Keratinocyte (primary cell): ENCODE measurements at regions not wholly inside any gene's neighbourhood (a gene's known extent, or its start where the extent isn't known, plus 50 kb on each side); places are given as distances from the start of the nearest gene placed in this dataset.

Experiments used
- DNase-seq: peaks from one replicate; pipeline ENCODE4 v3.0.0-alpha.2; 2011; ENCODE audit warnings: low read depth, missing footprints, low spot score
- FAIRE-seq: peaks from 2 replicates; lab custom pipeline; 2011; peaks lifted over from hg19 to GRCh38; lab: Jason Lieb, UNC
- H2AFZ ChIP-seq: 2 replicates; pipeline ENCODE4 v1.6.0; 2012; ENCODE audit warnings: low read length, control low read depth, inconsistent platforms; ENCODE audit not compliant: control insufficient read depth
- H3K27ac ChIP-seq: 2 replicates; pipeline ENCODE4 v1.5.1; 2011; ENCODE audit warnings: low read length; ENCODE audit not compliant: control insufficient read depth, insufficient read depth
- H3K27me3 ChIP-seq: 3 replicates; pipeline ENCODE4 v1.6.0; 2011; ENCODE audit warnings: low read length; ENCODE audit not compliant: control insufficient read depth, insufficient read depth; ENCODE audit errors: extremely low read depth
- H3K36me3 ChIP-seq, 2 experiments: 2 replicates in 1 of 2; 3 replicates in 1 of 2; pipeline ENCODE4 v1.5.1; 2011; ENCODE audit warnings: low read length in 2 of 2, mild to moderate bottlenecking in 1 of 2; ENCODE audit not compliant: control insufficient read depth in 2 of 2, insufficient read depth in 2 of 2; ENCODE audit errors: extremely low read depth in 1 of 2
- H3K4me1 ChIP-seq: 3 replicates; pipeline ENCODE4 v1.5.1; 2011; ENCODE audit warnings: low read length; ENCODE audit not compliant: control insufficient read depth, insufficient read depth; ENCODE audit errors: extremely low read depth
- H3K4me2 ChIP-seq: 3 replicates; pipeline ENCODE4 v1.6.0; 2011; ENCODE audit warnings: low read depth, low read length; ENCODE audit not compliant: control insufficient read depth, insufficient read depth; ENCODE audit errors: extremely low read depth
- H3K4me3 ChIP-seq, 3 experiments: fragments of 200-600 bp in 1 of 3; sonication (generic) in 1 of 3; 2 replicates in 2 of 3; 3 replicates in 1 of 3; pipeline ENCODE4 v1.5.1; 2011 to 2016; ENCODE audit warnings: low read length in 3 of 3, mild to moderate bottlenecking in 3 of 3, control low read depth in 2 of 3, inconsistent platforms in 1 of 3, low read depth in 1 of 3, mixed read lengths in 1 of 3, mixed run types in 1 of 3, moderate library complexity in 1 of 3; ENCODE audit not compliant: control insufficient read depth in 2 of 3, insufficient read depth in 2 of 3; ENCODE audit errors: extremely low read depth in 1 of 3
- H3K79me2 ChIP-seq: 2 replicates; pipeline ENCODE4 v1.6.0; 2012; ENCODE audit warnings: low read length; ENCODE audit not compliant: control insufficient read depth, insufficient read depth
- H3K9ac ChIP-seq: 3 replicates; pipeline ENCODE4 v1.6.0; 2011; ENCODE audit warnings: low read length; ENCODE audit not compliant: control insufficient read depth, insufficient read depth; ENCODE audit errors: extremely low read depth
- H3K9me1 ChIP-seq: 3 replicates; pipeline ENCODE4 v1.6.0; 2011; ENCODE audit warnings: low read length; ENCODE audit not compliant: control insufficient read depth, insufficient read depth; ENCODE audit errors: extremely low read depth
- H3K9me3 ChIP-seq: 2 replicates; pipeline ENCODE4 v1.5.1; 2012; ENCODE audit warnings: low read depth, low read length; ENCODE audit not compliant: control insufficient read depth
- H4K20me1 ChIP-seq: 3 replicates; pipeline ENCODE4 v1.6.0; 2011; ENCODE audit warnings: low read length; ENCODE audit not compliant: control insufficient read depth, insufficient read depth; ENCODE audit errors: extremely low read depth
- CTCF ChIP-seq, 3 experiments: IDR thresholded peaks in 1 of 3; conservative IDR thresholded peaks in 1 of 3; optimal IDR thresholded peaks in 1 of 3; 2 replicates in 2 of 3; 3 replicates in 1 of 3; pipeline versions ENCODE3 to v1.5.1; 2011; ENCODE audit warnings: low read length in 3 of 3, mild to moderate bottlenecking in 3 of 3, moderate library complexity in 2 of 3, control low read depth in 1 of 3, inconsistent platforms in 1 of 3; ENCODE audit not compliant: insufficient read depth in 2 of 3; ENCODE audit errors: extremely low read depth in 1 of 3
- EZH2 ChIP-seq: IDR thresholded peaks from one replicate; pipeline ENCODE4 v1.6.1; 2012; ENCODE audit warnings: inconsistent platforms, mild to moderate bottlenecking, low read length, moderate library complexity
- dilution Hi-C: fragments of 300-500 bp; cut with MboI; formaldehyde crosslinking; loops from one replicate; pipeline ENCODE4 v1.7.0; 2020; ENCODE audit warnings: low sequenced_read_pairs; ENCODE audit not compliant: extremely low pct_ligation_motif_present

GRCh38 chr6:11335826-11336225 is 103.4 kb upstream of the NEDD9 start:
- Histone ChIP-seq H3K4me2 (no peak overlapping the region), H3K9ac (no peak overlapping the region), H3K27me3 (no peaks in the 10 kb centered on the region), H3K9me3 (no peaks in the 10 kb centered on the region), H3K36me3 (no peaks in the 10 kb centered on the region), H3K9me1 (no peaks in the 10 kb centered on the region), H3K79me2 (no peaks in the 10 kb centered on the region), H3K4me1 (no peaks in the 10 kb centered on the region), H4K20me1 (no peaks in the 10 kb centered on the region), H2AFZ (no peak overlapping the region), H3K4me3 (no peak overlapping the region), H3K27ac (no peak overlapping the region)
- dilution Hi-C loops, result no loop called here
- TF ChIP-seq CTCF (optimal IDR thresholded peaks at IDR 0.05 in 1 of 3, IDR thresholded peaks at IDR 0.05 in 1 of 3, conservative IDR thresholded peaks at IDR 0.05 in 1 of 3; ENCODE audit: extremely low read depth in 1 of 3, insufficient read depth in 2 of 3, low read length in 3 of 3), result no peak
- TF ChIP-seq EZH2, result no peak
- no peak for FAIRE-seq
- no peak for DNase-seq

DNA sequence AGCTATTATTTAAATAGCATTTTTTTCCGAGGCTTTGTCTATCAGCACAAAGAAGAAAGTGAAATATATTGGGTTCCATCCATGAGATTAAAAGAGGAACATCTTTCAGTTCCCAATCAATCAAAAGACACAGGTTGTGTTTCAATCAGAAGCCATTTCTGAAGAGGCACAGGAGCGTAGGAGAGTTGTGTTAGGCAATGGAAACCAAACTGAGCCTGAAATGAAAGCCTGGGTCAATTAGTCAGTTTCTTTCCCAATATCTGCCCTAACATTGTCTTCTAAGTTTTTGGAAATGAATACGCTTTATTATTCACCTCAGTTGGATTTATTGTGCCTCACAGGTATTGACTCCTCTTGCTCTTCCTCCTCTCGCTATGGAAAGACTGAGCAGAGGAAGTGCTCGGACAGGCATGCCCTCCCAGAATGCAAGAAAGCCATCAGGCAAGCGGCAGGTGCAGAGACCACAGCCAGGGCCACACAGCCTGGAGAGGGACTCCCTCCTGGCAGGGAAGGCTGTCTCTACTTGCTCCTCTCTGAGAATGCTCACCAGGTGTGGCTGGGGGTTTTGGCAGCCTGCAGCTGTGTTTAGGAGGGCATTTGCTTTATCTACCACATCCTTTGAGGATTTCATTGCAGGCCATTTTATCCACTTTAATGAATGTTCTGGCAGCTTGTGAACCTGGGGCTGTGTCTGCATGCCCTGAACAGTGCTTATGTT is 100.8 kb upstream of the NEDD9 start:
- FAIRE-seq (no peak), DNase-seq (no peak)
- no peaks in the 10 kb centered on the region for H4K20me1 ChIP-seq
- no peak overlapping the region for H3K9ac ChIP-seq
- H3K27me3 ChIP-seq, result no peaks in the 10 kb centered on the region
- no peaks in the 10 kb centered on the region for H3K9me3 ChIP-seq
- H3K9me1 ChIP-seq, result no peaks in the 10 kb centered on the region
- no peaks in the 10 kb centered on the region for H3K36me3 ChIP-seq
- no peak overlapping the region for H2AFZ ChIP-seq
- no peak for TF ChIP-seq EZH2
- TF ChIP-seq CTCF (optimal IDR thresholded peaks at IDR 0.05 in 1 of 3, IDR thresholded peaks at IDR 0.05 in 1 of 3, conservative IDR thresholded peaks at IDR 0.05 in 1 of 3; ENCODE audit: extremely low read depth in 1 of 3, insufficient read depth in 2 of 3, low read length in 3 of 3), result no peak
- no peak overlapping the region for H3K27ac ChIP-seq
- no peaks in the 10 kb centered on the region for H3K4me1 ChIP-seq
- H3K4me3 ChIP-seq, result no peak overlapping the region
- H3K4me2 ChIP-seq, result no peak overlapping the region
- dilution Hi-C loops, result no loop called here
- no peaks in the 10 kb centered on the region for H3K79me2 ChIP-seq
